Epithelial cell of proximal tubule (primary cell): ENCODE measurements at regions not wholly inside any gene's neighbourhood (a gene's known extent, or its start where the extent isn't known, plus 50 kb on each side); places are given as distances from the start of the nearest gene placed in this dataset.

Source experiments
- DNase-seq: peaks from one replicate; pipeline ENCODE4 v3.0.0-alpha.2; 2011; ENCODE audit warnings: low read depth
- H3K4me3 ChIP-seq: 2 replicates; pipeline ENCODE4 v1.5.1; 2011; ENCODE audit warnings: low read depth, mild to moderate bottlenecking, low read length
- TF ChIP-seq, protein P1 (sequence below): conservative IDR thresholded peaks from 2 replicates; pipeline ENCODE4 v1.5.1; 2012; ENCODE audit warnings: low read depth, mild to moderate bottlenecking, low read length

DNA sequence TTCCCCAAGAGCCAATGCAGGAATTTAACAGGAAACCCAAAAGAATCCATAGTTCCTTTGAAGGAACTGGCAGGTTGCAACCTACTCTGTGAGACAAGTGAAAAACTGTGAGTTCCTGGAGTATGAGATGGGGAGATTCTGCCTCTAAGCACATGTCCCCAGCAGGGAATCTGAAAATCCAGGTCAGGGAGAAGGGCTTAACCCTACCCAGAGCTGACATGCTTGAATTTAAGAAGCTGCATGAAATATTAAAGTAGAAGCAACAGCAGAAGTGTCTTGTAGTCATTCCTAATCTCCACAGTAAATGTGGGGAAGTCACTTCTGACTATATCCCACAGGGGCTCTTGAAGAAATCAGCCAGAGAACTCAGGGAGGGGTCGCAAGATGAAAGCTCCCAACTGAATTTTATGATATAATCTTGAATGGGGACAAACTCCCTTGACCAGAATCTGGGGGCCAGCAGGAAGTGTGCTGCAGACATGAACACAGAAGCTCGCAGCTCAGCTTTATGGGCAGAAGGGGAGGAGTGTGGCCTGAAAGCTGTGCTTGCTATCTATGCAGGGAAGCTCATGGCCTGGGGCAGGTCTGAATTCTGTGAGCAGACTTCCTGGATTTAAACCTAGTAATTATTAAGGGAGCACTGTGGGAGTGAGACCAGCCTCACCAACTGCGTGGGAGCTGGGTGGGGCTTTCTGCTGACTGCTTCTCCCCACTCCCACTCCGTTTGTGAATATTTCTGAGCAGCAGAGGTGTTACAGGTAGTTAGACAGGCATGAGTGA lies 184.1 kb upstream of the KYNU start:
- TF ChIP-seq, protein P1, sequence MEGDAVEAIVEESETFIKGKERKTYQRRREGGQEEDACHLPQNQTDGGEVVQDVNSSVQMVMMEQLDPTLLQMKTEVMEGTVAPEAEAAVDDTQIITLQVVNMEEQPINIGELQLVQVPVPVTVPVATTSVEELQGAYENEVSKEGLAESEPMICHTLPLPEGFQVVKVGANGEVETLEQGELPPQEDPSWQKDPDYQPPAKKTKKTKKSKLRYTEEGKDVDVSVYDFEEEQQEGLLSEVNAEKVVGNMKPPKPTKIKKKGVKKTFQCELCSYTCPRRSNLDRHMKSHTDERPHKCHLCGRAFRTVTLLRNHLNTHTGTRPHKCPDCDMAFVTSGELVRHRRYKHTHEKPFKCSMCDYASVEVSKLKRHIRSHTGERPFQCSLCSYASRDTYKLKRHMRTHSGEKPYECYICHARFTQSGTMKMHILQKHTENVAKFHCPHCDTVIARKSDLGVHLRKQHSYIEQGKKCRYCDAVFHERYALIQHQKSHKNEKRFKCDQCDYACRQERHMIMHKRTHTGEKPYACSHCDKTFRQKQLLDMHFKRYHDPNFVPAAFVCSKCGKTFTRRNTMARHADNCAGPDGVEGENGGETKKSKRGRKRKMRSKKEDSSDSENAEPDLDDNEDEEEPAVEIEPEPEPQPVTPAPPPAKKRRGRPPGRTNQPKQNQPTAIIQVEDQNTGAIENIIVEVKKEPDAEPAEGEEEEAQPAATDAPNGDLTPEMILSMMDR = no peak
- no peak for DNase-seq
- no peak overlapping the region for H3K4me3 ChIP-seq

DNA sequence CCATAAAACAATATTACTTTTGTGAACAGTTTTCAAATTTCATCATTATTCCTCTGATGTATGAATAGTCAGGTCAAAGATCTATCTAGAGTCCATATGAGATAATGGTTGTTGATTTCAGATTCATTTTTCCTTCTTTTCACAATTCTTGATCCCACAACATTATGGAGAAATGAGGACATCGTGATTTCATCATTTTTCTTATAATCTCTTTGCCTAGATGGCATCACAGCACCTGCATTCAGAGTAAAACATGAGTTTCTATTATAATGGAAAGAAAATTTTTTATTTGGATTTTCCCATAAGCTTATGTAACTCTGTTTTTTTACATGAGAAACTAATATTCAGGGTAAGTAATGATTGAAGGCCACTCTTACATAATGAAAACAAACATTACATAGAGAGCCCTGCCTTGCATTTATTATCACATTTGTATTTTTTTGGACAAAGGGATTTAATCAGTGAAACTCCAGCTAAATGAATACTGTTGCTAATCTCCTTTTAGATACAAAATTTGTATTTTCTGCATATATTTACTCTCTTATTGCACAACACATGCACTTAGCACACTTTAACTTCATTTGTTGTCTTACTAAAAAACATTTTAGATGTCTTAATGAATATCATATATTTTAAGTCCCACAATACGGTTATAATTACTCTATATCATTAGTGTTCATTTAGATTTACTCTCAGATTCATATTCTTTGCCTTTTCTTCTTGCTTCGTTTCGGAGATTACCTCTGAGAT lies 188.4 kb upstream of the KYNU start:
- TF ChIP-seq, protein P1 = no peak
- H3K4me3 ChIP-seq = no peak overlapping the region
- DNase-seq = no peak

DNA sequence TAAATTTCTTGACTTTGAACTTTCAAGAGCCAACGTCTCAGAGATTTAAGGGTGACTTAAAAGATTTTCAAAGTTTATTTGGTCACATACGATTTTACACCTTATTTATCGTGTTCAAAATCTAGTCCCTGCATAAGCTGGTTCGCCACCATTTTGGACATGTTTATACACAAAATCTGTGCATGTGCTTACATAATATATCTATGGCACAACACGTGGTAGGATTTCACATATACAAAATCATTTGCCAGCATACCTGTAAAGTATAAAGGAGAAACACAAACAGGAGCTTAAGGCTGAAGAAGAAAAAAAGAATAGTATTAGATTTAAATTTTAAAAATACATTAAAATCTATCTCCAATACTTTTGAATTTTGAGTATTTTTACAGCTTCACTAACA lies 190.0 kb upstream of the KYNU start:
- H3K4me3 ChIP-seq = no peak overlapping the region
- TF ChIP-seq, protein P1 = no peak

DNA sequence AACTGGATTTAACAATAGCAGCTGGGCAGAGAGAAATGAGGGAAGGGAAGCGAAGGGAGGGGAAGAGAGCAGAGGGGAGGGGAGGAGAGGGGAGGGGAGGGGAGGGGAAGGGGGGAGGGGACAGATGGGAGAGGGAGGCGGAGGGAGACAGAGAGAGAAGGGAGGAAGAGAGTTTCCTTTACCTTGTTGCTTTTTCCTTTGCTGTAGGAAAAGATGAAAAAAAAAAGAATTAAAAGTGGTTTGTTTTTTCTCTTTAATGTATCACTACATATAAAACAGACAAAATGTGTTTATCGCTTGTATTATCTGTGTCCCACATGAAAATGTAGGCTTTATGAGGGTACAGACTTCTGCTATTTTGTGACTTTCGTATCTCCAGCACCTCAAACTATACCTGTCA lies 190.4 kb upstream of the KYNU start:
- DNase-seq = no peak
- H3K4me3 ChIP-seq = no peak overlapping the region
- TF ChIP-seq, protein P1 = no peak

More for the DNA sequence above, 190.0 kb upstream of the KYNU start:
- no peak for DNase-seq

DNA sequence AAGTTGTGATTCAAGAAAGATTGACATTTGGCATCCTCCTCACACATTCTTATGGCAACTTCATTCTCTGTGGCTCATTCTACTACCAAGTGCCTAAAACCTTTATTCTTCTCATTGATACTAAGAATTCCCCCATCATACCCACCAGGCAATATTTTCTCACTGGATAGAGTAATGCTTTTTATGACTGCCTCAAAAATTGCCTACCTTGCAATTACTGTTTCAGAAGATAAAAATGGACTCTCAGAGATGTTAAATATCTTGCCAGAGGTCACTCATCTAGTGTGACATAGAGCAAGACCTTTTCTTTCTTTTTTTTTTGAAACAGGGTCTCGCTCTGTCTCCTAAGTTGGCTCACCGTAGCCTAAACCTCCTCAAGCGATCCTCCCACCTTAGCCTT lies 192.8 kb upstream of the KYNU start:
- no peak overlapping the region for H3K4me3 ChIP-seq
- TF ChIP-seq, protein P1 = no peak
- no peak for DNase-seq

DNA sequence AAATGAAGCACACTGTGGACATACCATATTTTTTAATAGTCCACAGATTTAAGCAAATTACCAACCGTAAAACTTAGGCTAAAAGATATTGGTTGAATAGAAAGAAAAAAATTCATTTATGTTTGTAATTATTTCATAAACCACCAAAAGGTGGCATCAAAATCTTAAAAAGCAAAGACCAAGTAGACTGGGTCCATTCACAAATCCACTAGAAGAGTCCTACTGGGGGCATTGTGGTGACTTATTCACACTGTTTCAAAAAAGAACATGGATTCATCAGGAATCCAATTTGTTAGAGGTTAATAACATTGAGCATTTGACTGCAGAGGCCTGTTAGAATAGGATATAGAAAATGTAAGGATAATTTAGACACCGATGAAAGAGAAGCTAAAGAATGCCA lies 194.9 kb upstream of the KYNU start:
- TF ChIP-seq, protein P1 = peak; percentile 42
- no peak overlapping the region for H3K4me3 ChIP-seq
- no peak for DNase-seq
